ENCODE measurements at regions not wholly inside any gene's neighbourhood (a gene's known extent, or its start where the extent isn't known, plus 50 kb on each side); places are given as distances from the start of the nearest gene placed in this dataset.
A peak's percentile ranks its signal among the peaks of the same experiment; 100 is the strongest.

DNA sequence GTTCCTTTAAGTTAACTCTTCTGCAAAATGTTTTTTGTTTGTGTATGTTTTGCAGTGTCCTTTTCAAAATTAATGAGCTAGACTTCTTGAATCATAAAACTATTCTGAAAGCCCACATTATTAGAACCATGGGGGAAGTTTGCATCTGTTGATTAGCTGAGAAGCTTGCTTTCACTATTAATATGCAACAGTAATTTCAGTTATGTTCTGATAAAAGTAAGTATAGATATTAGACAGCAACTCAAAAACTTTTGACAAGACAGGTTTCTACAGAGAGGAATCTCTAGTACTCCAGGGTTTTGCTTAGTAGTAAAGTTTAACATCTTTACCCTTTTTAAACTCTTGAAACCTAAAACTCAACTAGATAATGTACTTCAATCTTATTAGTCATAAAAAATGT lies 147.8 kb downstream of the UBE2E3 start:
- intact Hi-C loops (cut with DNase I): no loop called here
- H3K4me3 ChIP-seq: no peak overlapping the region
- H3K36me3 ChIP-seq: no peaks in the 10 kb centered on the region
- no peak for DNase-seq
- no peaks in the 10 kb centered on the region for H3K4me1 ChIP-seq
- no peaks in the 10 kb centered on the region for H3K27me3 ChIP-seq
- no peak overlapping the region for H3K27ac ChIP-seq
- ATAC-seq: no peak
- H3K9me3 ChIP-seq: no peaks in the 10 kb centered on the region
- TF ChIP-seq, protein P1, sequence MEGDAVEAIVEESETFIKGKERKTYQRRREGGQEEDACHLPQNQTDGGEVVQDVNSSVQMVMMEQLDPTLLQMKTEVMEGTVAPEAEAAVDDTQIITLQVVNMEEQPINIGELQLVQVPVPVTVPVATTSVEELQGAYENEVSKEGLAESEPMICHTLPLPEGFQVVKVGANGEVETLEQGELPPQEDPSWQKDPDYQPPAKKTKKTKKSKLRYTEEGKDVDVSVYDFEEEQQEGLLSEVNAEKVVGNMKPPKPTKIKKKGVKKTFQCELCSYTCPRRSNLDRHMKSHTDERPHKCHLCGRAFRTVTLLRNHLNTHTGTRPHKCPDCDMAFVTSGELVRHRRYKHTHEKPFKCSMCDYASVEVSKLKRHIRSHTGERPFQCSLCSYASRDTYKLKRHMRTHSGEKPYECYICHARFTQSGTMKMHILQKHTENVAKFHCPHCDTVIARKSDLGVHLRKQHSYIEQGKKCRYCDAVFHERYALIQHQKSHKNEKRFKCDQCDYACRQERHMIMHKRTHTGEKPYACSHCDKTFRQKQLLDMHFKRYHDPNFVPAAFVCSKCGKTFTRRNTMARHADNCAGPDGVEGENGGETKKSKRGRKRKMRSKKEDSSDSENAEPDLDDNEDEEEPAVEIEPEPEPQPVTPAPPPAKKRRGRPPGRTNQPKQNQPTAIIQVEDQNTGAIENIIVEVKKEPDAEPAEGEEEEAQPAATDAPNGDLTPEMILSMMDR (IDR thresholded peaks at IDR 0.05): no peak

DNA sequence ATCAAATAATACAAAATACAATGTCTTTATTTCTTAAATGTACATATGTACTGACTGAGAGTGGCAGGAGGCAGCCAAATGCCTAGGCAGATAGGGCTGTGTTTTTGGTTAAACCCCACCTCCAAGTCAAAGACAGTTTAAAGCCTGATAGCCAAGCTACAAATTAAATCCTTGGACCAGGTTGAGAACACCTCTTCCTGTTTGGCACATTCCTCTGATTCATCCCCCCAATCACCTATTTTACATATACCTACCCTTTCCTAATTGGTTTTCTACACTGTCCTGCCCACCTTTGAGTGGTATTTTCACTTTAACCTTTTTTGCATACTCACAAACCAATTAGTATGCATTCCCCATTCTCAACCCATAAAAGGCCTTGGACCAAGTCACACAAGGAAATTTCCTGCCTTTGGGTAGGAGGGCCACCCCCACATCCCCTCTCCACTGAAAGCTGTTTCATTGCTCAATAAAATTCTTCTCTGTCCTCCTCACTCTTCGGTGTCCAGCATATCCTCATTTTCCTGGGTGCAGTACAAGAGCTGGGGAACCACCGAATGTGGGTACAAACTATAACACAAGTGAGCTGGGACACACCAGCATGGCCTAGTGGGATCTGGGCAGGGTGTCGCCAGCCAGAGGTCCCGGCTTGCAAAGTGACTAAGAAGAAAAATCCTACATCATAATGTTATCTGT lies 149.1 kb downstream of the UBE2E3 start:
- peak in 1 of 4 donors; percentile 30 for DNase-seq

DNA sequence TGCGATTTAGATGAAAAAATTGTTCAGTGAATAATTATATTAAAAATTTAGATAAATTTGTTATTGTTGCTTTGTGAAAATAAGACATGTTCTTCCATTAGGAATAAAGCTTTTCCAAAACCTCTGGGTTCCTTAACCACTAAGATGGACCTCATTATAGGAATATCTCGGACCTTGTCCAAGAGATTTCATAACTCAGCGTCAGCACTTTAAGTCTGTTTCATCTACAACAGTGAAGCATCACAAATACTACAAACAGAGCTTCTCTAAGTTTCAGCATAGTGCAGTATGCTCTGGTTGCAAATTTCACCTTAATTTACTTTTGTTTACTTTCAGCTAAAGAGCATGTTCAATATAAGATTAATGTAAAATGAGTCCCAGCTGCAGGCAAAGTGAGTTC lies 150.3 kb downstream of the UBE2E3 start:
- TF ChIP-seq, protein P1 (IDR thresholded peaks at IDR 0.05): no peak
- intact Hi-C loops (cut with DNase I): no loop called here
- no peak overlapping the region for H3K27ac ChIP-seq
- no peaks in the 10 kb centered on the region for H3K36me3 ChIP-seq
- no peaks in the 10 kb centered on the region for H3K4me1 ChIP-seq
- no peaks in the 10 kb centered on the region for H3K27me3 ChIP-seq
- H3K4me3 ChIP-seq: no peak overlapping the region
- DNase-seq (peak in 1 of 4 donors; percentile 1), ATAC-seq (no peak)
- peaks cover 0 to 4% of the 10 kb centered on the region in 2 donors for H3K9me3 ChIP-seq

More for the DNA sequence above, 149.1 kb downstream of the UBE2E3 start:
- Histone ChIP-seq H3K4me3 (no peak overlapping the region), H3K36me3 (no peaks in the 10 kb centered on the region), H3K4me1 (no peaks in the 10 kb centered on the region), H3K27me3 (no peaks in the 10 kb centered on the region), H3K9me3 (no peaks in the 10 kb centered on the region), H3K27ac (no peak overlapping the region)
- intact Hi-C loops (cut with DNase I): no loop called here
- ATAC-seq: no peak
- TF ChIP-seq, protein P1 (IDR thresholded peaks at IDR 0.05): no peak

DNA sequence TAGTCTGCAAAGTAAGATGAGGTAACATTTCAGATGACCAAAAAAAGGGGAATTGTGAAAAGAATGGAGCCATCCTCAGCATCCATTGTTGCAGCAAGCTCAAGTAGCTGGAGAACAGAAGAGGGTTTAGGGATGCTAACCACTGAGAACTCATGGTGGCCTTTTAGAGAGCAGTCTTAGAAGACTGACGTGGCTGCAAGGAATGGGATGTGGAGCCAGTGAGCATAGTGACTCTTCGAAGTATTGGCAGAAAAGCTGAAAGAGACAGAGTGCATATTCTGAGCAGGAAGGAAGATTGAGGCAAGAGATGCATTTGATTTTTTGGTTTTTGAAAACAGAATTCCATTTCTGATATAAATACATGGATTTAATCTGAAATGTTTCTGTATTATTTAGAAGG lies 151.2 kb downstream of the UBE2E3 start:
- intact Hi-C loops (cut with DNase I): no loop called here
- DNase-seq: no peak
- no peak for ATAC-seq
- no peaks in the 10 kb centered on the region for H3K27me3 ChIP-seq
- H3K36me3 ChIP-seq: no peaks in the 10 kb centered on the region
- H3K27ac ChIP-seq: no peak overlapping the region
- peaks cover 0 to 4% of the 10 kb centered on the region in 2 donors for H3K9me3 ChIP-seq
- no peak overlapping the region for H3K4me3 ChIP-seq
- TF ChIP-seq, protein P1 (IDR thresholded peaks at IDR 0.05): no peak
- no peaks in the 10 kb centered on the region for H3K4me1 ChIP-seq

DNA sequence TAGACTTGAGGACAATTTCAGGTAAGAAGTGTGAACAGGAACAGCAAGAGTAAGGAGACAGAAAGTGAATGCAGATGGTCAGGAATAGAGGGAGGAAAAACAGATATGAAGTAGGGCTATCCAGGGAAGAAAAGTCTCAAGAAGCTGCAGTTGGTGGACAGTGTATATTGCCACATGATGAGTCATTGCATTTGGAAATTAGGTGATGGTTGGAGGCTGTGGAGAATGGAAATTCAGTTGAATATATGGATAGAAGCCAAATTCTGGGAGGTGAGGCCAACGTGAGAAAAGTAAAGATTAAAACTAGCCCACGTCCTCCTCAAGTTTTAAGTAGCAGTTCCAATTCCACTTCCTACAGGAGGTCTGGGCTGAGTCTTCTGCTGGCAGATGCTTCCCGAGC lies 158.4 kb downstream of the UBE2E3 start:
- no peak for ATAC-seq
- Histone ChIP-seq H3K36me3 (no peaks in the 10 kb centered on the region), H3K27me3 (no peaks in the 10 kb centered on the region), H3K4me3 (no peak overlapping the region), H3K4me1 (no peaks in the 10 kb centered on the region), H3K9me3 (peaks cover 0 to 4% of the 10 kb centered on the region in 2 donors), H3K27ac (no peak overlapping the region)
- no peak for DNase-seq
- TF ChIP-seq, protein P1 (IDR thresholded peaks at IDR 0.05): no peak
- intact Hi-C loops (cut with DNase I): no loop called here
